Hematopoietic multipotent progenitor cell treated with erythropoietin and hydrocortisone succinate and interleukin-3 and kit ligand, for 4 days (in vitro differentiated cells): ENCODE measurements at regions not wholly inside any gene's neighbourhood (a gene's known extent, or its start where the extent isn't known, plus 50 kb on each side); places are given as distances from the start of the nearest gene placed in this dataset.

Experiments used
- DNase-seq: peaks from one replicate; pipeline ENCODE4 v3.0.0-alpha.2; 2015

- no peak for DNase-seq
These were observed 855.8 kb upstream of the PRMT6 start for GRCh38 chr1:106200711-106201110.

GRCh38 chr1:106207185-106207584 lies 849.3 kb upstream of the PRMT6 start:
- no peak for DNase-seq

DNA sequence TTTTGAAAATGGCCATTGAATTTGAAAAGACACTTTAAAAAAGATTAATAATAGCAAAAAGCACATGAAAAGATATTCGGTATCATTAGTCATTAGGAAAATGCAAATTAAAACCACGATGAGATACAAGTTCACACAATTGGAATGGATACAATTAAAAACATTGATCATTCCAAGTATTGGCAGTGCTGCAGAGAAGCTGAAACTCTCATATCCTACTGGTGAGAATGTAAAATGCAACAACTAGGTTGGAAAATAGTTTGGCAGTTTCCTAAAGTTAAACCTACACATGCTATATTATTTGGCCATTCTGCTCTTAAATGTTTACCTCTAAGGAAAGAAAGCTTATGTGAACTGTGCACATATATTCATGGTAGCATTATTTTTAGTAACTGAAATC lies 838.7 kb upstream of the PRMT6 start:
- no peak for DNase-seq

DNA sequence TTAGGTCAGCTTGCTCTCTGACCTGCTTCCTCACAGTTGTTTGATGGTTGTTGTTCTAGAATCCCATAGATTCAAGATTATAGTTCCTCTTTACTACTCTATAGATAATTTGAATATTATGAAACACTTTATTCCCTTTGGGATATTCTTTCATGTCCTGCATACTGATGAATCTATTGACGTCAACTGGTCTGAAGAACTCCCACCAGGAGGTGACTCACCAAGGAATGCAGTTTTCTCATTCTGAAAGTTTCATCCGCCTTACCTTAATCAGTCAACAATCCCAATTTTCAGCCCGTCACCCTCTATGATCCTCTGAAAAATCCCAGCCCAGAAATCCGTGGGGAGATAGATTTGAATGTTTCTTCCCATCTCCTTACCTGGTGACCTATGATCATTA lies 834.1 kb upstream of the PRMT6 start:
- no peak for DNase-seq

DNA sequence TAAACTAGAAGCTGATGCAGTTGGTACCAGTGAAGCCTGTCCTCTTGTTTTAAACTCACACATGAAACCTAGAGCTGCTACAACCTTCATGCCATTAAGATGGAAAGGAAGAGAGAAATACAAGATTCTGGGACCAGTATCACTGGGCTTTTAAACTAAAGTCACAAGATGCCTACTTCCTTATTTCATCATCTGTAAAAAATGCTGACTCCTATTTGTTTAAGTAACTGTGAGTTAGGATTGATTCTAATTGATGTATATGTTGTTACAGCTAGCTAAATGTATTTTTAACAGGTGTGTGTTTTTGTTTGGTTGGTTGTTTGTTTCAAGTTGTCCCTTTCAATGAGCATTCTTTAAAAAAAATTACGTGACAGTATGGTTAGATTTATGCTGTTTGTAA lies 833.3 kb upstream of the PRMT6 start:
- DNase-seq: no peak

DNA sequence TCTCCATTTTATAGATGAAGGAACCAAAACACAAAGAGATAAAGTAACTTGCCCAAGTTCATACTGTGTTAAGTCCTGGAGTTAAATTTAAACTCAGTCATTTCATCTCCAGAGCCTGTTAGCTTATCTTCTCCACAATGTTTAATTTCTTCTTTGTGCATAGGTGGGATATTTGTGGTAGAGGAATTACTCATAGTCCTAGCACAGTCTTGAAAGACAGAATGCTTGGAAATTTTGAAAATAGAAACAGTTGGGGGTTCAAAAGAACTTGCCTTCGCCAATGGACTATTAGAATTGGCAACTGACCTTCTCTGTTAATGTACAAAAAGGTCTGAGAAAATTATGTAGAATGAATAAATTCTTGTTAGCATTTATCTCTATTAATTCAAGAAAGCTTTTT lies 832.0 kb upstream of the PRMT6 start:
- DNase-seq: no peak

GRCh38 chr1:106225403-106225802 lies 831.1 kb upstream of the PRMT6 start:
- no peak for DNase-seq

DNA sequence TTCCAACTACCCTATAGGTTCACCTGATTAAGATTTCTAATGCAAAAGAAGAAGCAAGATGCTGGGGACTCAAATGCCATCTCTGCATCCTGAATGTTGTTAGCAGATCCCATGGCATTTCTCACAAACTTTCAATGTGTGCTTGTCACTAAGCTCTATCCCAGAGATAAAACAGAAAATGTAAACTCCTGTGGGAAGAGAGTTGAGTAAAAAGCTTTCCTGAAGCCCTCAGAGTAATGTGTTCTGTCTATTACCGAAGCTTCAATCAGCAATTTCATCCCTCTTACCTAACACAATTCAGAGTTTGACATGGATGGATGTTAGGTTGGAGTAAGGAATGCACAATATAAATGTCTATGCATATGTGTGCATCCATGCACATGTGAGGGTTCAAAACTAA lies 829.9 kb upstream of the PRMT6 start:
- no peak for DNase-seq

DNA sequence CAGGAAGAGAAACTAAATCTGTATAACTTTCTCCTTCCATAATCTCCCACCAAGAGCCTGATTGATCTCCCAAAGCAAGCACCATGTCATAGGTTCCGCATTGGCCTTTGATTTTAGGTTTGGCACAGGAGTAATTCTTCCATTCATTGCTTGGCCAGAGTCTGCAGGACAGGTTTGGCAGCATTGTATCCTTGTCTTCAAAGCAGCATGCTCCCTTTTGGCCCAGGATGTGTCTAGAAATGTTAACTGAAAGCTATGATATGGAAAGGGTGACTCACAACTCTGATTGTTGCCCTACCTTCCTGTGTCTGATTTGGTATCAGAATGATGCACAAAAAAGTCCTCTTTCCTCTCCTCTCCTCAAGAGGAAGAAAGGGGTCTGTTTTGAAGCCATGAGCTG lies 824.3 kb upstream of the PRMT6 start:
- DNase-seq: no peak

DNA sequence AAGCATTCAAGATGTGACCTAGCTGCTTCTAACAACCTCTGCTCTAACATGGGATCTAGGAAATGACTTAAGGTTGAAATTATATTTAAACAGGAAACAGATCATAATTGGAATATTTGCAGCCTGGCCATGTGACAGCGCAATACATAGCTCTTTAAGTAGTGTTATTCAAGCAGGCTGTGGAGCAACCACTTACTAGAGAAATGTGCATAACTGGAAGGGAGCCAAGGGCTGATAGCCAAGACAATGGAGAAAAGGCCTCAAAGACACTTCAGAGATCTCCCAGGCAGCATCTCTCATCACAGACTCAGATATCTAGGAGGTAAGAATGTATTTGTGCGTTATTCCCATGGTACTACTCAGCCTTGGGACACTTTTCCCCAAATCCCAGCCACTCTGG lies 823.0 kb upstream of the PRMT6 start:
- no peak for DNase-seq

DNA sequence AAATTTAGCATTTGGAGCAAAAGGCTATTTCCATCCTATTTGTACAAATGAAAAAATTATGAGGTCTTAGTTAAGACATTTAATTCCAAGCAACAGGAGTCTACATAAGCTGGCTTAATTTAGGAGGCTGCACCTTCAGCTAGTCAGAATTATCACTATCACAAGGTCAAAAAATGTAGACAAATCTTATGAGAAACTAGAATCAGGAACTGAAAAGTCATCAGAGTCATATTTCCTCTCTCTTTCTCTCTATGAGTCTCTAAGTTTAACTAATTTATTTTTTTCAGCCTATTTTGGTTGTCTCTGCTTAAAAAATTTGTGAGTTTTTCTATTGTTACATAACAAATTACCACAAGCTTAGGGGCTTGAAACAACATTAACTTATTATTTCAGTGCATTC lies 807.1 kb upstream of the PRMT6 start:
- no peak for DNase-seq

DNA sequence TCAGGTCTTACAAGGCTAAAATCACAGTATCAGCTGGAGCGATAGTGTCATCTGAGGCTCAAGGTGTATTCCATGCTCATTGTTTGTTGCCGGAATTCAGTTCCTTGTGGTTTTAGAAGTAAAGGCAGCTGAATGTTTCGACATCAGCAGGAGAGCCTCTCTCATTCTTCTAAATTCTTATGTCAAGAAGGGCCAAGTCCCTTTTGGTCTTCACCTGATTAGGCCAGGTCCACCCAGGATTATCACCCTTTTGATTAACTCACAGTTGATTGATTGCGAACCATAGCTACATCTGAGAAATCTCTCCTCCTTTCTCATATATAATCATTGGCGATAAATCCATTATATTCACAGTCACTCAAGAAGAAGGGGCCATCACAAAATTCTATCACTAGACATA lies 806.7 kb upstream of the PRMT6 start:
- DNase-seq: no peak

DNA sequence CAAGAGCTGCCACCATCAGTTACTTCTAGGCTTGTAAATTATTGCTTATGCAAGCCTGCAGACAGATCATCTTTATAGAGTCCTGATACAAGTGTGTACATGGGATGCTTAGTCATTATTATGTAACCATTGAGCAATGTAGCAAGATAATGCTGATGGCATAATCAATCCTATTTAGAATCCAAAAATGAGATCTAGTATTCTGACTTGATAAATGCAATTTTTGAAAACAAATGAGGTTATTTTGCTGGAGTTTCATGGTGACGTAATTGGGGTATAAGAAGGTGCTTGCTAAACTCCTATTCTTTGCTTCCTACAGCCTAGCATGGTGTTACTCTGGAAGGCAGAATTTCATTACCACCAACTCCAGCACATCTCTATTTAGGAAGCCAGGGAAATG lies 801.7 kb upstream of the PRMT6 start:
- peak; percentile 3 for DNase-seq

DNA sequence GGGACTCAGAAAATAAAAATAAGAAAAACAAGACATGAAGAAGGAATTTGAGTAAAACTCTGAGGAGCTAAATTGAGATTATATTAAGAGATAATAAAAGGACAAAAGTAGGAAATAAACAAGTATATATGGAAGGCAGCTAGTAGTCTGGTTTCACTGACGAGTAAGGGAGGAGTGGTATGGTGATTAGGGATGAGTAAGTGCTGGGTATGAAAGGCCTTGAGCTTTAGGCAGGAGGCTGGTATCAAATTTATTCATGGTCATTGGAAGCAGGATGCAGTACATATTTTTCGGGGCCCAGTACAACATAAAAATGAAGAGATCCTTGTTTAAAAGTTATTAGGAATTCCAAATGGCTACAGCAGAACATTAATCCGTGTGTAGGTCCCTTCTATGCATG lies 789.7 kb upstream of the PRMT6 start:
- DNase-seq: no peak

- DNase-seq: peak; percentile 6
These were observed 788.4 kb upstream of the PRMT6 start for GRCh38 chr1:106268070-106268469.

DNA sequence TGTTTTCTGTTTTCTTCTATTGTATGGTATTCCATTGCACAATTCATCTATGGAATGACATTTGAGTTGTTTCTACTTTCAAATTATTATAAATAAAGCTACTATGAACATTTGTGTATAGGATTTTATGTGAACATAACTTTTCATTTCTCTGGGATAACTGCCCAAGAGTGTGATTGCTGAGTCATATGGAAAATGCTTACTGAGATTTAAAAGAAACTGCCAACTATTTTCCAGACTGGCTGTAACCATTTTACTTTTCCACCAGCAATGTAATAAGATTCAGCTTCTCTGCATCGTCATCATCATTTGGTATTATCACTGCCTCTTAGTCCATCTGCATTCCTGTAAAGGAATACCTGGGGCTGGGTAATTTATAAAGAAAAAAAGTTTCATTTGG lies 779.6 kb upstream of the PRMT6 start:
- DNase-seq: no peak

DNA sequence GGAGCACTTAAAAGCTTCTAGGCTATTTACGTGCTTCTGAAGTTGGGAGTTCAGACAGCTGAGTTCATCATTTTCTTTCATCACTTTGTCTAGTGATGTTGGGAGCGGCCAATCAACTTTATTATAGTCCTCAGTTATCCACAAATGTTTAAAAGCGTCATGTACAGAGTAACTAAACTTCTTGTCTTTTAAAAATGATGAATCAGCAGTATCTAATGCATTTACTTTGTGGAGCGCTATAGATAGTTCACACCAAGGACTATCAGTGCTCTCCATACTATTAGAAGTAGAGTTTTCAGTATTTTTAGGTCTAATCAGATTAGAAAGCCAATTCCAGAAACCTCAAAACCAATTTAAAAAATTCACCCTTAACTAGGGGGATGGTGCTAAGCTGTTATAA lies 778.7 kb upstream of the PRMT6 start:
- DNase-seq: no peak

GRCh38 chr1:106278716-106279115 lies 777.8 kb upstream of the PRMT6 start:
- DNase-seq: no peak

GRCh38 chr1:106289265-106289928 lies 767.1 kb upstream of the PRMT6 start:
- DNase-seq: no peak

DNA sequence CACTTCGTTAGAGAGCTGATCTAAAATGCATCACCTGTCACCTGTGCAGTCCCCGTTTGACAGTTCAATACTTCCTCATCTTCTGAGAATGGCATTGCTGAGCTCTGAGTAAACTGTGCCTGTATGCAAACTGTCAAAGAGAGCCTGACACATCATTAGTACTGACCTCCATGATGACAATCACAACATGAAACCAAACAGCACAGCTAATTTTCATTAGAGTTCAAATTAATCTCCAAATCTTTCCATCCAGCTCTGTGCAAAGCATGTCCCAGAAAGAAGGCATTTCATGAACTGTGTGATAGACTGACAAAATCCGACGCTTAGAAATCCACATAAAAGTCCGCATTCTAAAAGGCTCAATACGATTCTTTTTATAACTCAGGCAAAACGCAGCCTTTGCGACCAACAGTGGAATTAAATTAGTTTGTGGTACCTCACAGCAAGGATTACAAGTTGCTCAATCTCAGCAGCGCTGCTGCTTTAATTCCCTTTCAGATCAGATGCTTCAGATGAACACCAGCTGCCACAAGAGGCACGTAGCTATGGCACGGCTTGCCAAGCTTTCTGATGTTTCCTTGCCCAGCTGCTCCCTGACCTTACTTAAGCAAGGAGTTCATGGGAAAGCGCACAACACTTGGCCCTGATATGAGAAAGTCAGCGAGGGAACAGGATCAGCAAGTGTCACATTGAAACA lies 765.5 kb upstream of the PRMT6 start:
- no peak for DNase-seq

DNA sequence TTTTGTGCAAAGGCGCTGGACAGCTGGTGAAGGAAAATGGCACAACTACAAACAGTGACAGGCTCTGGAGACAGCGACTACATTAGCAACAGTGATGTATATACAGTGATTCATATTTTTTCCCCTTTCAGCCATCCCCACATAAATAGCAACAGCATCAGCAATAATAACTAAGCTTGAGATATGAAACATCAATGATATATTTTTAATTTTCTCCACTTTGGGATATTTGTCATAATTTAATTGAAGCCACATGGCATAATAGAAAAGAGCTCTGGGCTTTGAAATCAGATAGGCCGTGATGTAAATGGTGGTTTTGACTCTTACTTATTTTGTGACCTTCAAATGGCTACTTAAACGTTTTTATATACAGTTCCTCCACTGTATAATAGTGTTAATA lies 764.3 kb upstream of the PRMT6 start:
- DNase-seq: no peak

GRCh38 chr1:106296431-106296830 lies 760.0 kb upstream of the PRMT6 start:
- no peak for DNase-seq

GRCh38 chr1:106304106-106304505 lies 752.4 kb upstream of the PRMT6 start:
- DNase-seq: no peak

DNA sequence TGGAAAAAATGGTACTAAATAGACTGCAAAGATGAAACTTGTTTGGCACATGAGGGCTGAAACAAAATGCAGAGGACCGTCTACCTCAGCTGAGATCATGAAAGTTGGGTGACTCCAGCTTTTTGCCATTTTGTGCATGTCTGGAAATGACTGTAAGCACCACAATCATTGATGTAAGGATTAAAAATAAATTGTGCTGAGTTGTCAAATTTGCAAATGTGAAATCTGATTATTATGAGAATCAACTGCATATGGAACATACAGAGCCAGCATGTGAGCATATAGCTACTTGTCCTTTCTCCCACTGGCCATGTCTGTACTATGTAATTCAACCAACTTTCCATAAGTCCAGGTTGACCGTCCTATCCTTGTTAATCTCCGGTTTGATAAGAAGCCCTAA lies 736.9 kb upstream of the PRMT6 start:
- no peak for DNase-seq

DNA sequence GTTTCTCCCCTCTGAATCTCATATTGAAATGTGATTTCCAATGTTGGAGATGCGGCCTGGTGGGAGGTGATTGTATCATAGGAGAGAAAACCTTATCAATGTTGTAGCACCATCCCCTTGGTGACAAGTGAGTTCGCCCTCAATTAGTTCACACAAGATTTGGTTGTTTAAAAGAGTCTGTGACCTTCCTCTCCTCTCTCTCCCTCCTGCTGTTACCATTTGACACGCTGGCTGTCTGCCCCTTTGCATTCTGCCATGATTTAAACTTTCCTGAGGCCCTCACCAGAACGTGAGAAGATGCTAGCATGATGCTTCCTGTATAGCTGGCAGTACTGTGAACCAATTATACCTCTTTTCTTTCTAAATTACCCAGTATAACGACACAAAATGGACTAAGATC lies 730.9 kb upstream of the PRMT6 start:
- DNase-seq: no peak
